Putamen (tissue), 1 donor: ENCODE measurements at regions not wholly inside any gene's neighbourhood (a gene's known extent, or its start where the extent isn't known, plus 50 kb on each side); places are given as distances from the start of the nearest gene placed in this dataset.
"Not testable (repeated sequence)": the region's sequence is repeated elsewhere in the genome, so short reads cannot be mapped to it uniquely, and the experiment has no call there.

Source experiments
- DNase-seq: peaks from one replicate; pipeline ENCODE4 v3.0.0-alpha.2; 2016; ENCODE audit warnings: low spot score

DNA sequence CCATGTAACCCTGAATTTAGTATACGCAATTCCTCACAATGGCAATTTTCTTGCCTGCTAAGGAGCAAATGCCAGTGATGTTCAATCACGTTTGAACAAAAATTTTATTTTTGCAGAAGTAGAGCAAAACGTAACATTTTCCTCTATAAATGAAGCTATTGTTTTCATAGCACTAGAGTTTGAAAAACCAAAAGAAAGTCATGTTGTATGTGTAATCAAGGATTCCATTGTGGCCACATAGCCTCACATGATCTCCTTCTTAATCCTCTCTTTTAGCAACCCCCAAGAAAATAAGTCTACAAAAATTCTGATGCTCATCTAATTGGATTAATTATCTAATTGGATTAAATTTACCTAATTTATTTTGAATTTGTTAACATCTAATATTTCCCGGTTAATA is 1217.4 kb upstream of the FLRT2 start:
- no peak for DNase-seq

DNA sequence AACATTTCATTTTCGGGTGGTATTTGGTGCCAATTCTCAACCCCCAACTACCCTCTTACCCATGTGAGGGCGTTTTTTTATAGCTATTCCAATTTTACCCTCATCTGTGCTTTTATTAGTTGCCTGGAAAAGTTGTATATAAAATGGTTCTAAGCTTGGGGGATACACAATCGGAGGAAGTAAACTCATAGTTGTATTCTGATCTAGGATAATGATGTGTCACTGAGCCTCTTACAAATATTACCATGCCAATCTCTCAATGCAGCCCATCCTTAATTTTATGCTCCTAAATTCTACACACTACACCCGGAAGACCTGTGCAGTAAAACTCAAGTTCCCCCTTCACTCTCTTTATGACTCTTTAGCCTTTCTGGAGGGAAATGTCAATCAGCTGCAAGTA is 1206.5 kb upstream of the FLRT2 start:
- no peak for DNase-seq

DNA sequence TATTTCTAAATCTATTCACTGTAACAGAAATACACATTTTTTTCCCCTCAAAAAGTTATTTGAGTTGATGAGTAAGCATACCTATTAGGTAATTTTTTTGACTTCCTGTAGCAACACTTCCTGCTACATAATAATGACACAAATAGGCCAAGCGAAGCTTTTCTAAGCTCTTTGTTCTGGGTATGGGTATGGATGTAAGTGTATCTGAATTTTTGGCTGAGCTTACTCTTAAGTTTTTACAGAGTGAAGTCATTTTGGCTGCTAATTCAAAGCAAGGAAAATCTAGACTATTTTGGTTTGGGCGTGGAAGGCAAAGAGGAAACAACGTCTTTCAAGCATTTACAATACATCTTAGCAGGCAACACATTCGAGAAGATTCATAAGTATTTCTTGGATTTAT is 1206.0 kb upstream of the FLRT2 start:
- DNase-seq: no peak

DNA sequence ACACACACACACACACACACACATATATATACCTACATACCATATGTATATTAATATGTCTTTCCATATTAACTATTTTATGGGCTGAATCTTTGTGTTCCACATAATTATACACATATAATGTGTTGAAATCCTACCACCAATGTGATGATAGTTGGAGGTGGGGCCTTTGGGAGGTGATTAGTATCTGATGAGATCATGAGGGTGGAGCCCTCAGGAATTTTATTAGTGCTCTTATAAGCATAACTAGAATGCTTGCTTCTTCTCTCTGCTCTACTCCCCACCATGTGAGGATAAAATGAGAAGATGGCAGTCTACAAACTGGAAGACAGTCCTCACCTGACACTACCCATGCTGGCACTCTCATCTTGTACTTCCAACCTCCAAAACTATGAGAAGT is 1193.5 kb upstream of the FLRT2 start:
- DNase-seq: no peak

DNA sequence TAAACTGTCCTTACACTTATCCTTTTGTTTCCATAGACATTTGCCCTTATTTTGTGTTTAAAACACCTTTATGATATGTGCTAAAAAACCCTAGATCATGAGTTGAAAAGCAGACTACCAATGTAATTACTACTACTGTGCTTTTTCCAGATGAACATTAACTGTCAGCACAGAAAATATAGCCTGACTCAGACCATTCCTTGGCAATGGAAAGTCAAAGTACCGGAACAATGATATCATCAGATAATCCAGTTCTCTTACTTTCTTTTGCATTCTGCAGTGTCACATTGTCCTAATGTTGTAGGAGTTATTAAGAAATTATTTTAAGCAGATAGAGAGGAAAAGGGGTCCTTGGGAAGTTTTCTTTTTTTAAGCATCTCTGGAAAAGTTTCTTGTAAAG is 1189.0 kb upstream of the FLRT2 start:
- DNase-seq: no peak

DNA sequence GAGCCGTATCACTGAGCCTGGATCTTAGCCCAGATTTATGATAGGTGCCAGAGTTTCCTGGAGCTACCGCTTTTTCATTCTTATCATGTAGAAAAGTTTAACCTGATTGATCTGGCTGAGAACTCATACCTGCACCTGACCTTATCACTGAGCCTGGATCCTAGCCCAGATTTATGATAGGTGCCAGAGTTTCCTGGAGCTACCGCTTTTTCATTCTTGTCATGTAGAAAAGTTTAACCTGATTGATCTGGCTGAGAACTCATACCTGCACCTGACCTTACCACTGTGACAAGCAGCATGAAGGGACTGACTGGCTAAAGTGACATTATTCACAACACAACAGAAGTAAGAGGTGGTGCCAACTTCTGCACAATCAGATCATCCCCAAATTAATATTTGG is 1188.1 kb upstream of the FLRT2 start:
- not testable (repeated sequence) for DNase-seq

DNA sequence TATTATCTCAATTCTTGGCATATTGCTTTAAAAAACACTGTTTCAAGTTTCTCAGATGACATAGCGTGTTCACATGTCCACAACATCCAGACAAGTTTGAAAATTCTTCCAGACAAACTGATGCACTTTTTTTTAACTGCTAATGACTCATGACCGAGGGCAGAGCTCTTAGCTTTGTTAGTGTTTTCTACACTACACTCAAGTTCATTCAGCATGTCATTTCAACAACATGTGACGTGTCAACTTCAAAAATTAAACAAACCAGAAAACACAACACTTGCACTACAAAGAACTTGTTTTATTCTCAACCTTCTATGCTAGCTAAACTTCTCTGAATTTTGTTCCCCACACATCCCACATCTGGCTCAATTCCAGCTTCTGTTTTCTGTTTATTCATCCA is 1186.3 kb upstream of the FLRT2 start:
- no peak for DNase-seq

DNA sequence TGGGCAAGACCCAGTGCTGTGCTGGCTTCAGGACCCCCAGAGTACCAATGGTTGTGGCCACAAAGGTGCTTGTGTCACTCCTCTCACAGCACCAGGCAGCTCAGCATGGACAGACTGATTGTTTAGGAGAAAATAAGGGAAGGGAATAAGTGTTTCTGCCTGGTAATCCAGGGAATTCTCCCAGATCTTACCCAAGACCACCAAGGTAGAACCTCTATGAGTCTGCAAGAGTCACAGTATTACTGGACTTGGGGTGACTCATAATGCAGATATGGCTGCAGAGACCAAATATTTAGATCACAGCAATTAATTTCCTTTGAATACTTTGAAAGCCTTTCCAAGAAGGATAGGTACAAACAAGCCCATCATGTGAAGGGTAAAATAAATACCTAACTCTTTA is 1178.3 kb upstream of the FLRT2 start:
- no peak for DNase-seq

DNA sequence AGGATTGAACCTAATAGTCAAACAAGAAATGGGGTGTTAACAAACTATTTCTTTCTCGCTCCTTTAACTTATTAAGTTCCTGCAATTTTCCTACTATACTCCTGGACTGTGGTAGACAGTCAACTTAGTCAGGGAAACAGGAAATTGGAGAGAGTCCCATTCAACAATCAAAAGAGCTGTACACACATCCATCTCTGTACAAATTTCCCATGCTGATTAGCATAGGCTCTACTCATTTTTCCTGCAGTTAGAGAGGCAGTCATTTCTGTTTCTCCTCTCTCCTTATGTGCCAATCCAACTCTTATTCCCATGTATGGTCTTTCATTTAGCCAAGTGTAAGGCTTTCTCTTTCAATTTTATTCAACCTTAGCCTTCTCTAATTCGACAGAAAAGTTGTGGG is 1168.5 kb upstream of the FLRT2 start:
- DNase-seq: no peak

DNA sequence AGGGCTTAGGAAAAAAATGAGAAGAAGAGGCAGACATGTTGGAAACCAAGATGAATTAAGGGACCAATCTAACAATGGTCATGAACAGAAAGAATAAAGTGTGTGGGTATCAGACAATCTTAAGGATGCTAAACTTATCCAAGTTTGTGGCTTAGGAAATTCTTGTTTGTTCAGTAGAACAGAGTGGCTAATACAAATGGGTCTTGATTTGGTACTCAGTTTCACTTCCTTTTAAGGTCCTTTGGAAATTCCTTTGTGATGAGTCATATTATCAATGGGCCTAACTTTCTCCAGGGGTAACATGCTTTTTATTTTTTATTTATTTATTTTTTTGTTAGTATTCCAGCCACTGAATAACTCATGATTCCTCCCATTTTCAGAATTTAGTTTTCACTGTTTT is 1154.7 kb upstream of the FLRT2 start:
- no peak for DNase-seq

DNA sequence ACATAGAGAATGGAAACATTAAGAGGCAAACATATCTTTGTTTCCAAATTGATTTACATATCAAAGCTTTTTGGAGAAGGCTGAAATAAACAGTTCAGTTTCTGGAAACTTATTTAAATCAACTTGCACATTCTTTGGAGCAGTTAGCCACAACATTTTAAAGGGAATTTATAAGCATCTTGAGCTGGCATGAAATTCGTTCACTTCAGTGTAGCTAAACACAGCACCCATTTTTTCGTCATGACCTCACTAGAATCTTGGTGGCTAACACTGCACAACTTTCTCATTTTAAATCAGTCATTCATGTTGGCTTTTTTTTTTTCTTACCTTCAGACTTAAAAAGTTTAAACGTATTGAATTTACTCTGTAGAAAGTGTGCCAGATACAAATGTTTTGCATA is 1139.9 kb upstream of the FLRT2 start:
- no peak for DNase-seq

DNA sequence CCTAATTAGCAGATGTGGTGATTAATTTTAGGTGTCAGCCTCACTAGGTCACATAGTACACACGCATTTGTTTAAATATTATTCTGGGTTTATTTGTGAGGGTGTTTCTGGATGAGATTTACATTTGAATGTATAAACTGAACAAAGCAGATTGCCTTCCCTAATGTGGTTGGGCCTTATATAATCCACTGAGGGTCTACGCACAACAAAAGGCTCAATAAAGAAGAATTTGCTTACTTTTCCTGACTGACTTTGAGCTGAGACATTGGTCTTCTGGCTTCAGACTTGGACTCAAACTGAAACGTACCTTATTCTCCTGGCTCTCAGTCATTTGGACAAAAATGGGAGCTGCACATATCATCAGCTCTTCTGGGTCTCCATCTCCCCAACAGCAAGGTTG is 1132.3 kb upstream of the FLRT2 start:
- no peak for DNase-seq

DNA sequence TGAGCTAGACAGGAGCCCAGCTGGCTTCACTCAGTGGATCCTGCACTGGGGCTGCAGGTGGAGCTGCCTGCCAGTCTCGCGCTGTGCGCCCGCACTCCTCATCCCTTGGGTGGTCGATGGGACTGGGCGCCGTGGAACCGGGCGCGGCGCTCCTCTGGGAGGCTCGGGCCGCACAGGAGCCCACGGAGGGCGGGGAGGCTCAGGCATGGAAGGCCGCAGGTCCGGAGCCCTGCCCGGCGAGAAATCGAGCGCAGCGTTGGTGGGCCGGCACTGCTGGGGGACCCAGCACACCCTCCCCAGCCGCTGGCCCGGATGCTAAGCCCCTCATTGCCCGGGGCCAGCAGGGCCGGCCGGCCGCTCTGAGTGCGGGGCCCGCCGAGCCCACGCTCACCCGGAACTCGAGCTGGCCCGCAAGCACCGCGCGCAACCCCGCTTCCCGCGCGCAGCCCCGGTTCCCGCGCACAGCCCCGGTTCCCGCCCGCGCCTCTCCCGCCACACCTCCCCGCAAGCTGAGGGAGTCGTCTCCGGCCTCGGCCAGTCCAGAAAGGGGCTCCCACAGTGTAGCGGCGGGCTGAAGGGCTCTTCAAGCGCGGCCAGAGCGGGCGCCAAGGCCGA is 1130.5 kb upstream of the FLRT2 start:
- DNase-seq: no peak

DNA sequence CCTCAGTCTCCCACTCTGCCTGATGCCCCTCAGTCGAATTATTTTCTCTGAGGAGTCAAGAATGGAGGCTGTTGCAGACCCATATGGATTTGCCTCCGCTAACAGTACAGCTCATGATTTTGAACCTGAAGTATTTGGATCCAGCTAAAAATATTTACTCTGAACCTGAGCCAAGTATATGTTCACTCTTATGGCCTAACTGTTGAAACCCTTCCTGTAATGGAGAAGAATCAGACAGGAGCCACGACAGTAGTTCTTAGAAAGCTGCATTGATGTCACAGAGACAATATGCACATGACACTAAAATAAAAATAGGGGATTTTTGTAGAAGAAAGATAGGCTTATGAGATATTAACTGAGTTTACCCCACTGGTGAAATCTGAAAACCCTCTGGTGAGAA is 1128.3 kb upstream of the FLRT2 start:
- DNase-seq: no peak

DNA sequence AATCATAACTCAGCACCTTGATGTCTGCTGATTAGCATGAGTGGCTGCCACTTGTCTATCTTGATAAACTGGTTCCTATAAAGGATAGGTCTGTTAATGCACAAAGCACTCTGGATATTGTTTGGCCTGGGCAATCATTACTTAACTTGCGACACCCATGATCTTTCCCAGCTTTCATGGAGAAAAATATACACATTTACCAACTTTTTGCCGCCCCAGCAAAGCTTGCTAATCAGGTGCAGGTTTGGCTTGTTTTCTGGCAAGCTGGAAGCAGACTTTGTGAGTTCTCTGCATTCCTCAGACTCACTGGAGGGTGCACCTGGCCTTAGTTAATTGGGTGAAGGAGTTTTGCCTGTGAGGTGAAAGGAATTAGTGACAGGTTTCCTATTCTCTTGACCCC is 1126.4 kb upstream of the FLRT2 start:
- no peak for DNase-seq

DNA sequence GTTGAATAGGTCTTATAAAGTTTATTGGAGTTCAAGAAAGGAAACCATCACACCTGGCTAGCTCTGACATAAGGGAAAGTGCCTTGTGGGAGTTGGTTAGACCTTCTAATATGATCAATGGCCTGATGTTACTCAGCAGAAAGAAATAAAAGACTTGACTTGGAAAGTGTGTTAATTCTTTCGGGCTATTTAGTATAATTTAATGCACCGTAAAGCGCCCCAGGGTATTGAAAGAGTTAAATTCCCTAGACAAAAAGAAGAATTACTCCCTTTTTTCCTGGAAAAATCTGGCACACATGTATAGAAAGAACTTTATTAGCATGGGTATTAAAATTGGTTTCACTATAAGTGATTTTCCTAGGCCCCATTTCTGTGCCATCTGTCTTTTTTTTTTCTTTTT is 1125.7 kb upstream of the FLRT2 start:
- DNase-seq: no peak

DNA sequence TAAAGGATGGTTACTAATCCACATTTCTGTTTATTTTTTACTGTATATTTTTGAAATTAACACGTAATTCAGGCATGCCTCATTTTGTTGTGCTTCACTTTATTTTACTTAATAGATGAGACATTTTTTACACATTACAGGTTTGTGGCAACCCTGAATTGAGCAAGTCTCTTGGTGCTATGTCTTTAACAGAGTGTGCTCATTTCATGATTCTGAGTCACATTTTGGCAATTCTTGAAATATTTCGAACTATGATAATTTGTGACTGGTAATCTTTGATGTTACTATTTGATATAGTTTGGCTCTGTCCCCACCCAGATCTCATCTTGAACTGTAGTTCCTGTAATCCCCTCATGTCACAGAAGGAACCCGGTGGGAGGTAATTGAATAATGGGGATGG is 1120.5 kb upstream of the FLRT2 start:
- no peak for DNase-seq

DNA sequence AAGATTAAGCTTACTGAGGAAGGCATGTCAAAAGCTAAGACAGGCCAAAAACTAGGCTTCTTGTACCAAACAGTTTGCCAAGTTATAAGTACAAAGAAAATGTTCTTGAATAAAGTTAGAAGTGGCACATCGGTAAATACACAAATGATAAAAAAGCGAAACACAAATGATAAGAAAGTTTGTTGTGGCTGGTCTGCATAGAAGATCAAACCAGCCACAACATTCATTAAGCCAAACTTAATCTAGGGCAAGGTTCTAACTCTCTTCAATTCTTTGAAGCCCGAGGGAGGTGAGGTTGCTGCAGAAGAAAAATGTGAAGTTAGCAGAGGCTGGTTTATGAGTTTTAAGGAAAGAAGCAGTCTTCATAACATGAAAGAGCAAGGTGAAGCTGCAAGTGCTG is 1119.6 kb upstream of the FLRT2 start:
- DNase-seq: no peak

DNA sequence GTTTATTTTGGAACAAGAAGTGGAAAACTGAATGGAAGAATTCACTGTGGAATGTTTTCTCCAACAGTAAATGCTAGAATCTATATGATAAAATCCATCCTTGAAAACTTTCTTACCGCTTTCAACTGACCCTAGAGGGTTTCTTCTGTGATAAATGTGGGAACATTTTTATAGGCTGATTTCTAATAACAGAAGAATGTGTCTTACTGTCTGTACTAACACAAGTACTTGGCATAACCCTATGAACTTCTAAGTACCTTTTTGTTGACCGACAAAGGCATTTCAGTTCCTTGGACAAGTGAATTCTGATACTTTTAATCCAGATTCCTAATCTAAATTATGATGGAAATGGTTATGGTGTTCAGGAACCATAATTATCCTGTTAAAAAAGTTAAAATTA is 1109.7 kb upstream of the FLRT2 start:
- no peak for DNase-seq

DNA sequence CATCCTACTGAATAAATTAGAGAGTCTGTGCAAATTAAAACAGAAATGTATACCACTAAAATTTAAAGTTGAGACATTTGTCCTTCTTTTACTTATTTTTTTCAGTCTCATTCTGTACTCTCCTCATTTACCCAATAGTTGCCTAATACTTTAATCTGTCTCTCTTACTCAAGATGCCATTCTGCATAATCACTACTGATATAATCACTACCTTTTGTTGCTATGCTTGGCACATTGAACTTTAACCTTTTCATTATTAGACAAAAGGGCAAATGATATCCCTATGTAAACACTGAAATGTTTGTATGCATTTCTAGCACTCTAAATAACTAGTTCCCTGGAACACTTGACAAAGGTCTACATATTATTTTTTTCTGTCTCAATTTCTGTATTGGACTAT is 1108.3 kb upstream of the FLRT2 start:
- DNase-seq: no peak

DNA sequence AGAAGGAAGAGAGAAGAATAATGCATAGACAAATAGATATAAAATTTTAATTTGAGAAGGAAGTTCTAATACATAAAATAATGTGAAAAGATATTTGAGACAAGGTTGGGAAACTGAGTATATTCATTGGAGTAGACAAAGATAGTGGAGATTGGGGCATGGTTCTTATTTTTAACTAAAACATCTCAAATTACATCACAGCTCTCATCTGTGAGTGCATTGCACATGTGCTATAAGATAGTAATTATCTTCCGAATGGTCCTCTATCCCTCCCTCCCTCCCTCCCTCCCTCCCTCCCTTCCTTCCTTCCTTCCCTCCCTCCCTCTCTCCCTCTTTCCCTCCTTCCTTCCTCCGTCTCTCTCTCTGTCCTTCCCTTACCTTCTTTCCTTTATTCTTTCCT is 1104.0 kb upstream of the FLRT2 start:
- no peak for DNase-seq

DNA sequence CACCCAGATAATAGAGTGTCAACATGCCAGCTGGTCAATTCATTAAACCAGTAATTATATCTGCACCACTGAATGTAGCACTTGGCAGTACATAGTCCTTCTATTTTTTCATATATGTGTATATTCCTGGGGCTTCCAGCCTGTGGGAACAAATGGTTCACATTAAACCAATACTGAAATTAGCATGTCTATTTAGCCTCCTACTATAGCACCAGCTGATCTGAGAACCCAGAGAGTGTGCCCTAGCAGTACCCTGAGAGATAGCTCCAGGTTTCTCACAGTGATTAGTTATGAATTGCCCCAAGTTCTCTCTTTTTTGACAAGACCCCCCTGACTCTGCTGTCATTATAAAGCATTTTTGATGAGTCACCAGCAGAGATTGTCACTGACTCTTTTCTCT is 1097.3 kb upstream of the FLRT2 start:
- no peak for DNase-seq

DNA sequence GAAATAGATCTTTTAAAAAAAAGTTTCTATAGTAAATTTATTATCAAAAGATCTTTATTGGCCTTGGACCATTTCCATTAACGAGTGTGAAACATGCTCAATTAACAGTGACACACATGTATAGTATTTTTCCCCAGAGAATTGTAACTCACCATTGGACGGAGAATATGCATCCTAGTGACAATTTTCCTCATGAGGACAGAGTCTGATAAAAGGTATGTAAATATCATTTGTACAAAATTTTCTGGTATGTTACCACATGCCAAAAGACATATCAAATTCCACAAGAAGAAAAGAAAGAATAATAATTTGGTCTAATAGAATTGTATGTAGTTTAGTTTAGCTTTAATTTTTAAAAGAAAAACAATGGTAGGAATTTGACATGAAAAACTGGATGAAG is 1096.0 kb upstream of the FLRT2 start:
- no peak for DNase-seq

DNA sequence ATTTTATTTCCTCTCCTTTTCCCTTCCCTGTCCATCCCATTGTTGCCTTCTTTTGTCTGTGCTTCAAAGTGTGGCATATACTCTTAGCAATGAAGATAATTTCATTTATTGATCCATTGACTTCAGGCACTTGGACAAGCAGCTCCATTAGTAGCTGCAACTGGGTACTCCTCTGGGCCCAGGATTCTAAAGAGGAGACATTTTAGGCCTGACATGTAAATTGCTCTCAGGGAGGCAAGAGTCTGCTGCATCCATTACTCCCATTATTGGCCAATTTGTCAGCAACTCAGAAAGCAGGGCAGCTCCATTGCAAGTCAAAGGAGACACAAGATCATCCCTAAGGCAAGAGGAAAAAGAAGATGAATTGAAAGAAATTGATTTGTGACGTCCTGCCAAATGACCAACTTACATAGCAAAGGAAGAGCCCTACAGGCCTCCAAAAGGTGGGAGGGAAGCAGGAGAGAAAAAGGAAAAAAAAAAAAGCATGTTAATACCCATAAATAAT is 1094.1 kb upstream of the FLRT2 start:
- no peak for DNase-seq

DNA sequence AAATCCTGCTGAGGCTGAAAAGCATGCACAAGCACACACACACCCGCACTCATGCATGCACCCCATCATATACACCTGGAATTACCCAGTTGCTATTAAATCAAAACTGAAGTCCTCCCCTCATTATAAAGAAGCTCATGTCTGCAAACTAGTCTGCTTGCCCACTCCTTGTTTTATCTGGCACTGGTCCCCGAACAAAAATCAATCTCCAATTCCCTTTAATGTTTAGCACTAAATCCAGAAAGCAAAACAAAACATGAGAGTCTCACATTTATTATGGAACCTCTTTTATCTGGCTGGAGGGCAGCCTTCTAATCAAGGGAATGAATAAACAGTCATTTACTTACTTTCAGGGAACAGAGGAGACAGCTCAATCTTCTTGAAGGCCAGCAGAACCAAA is 1093.4 kb upstream of the FLRT2 start:
- no peak for DNase-seq
